ENCODE measurements at regions not wholly inside any gene's neighbourhood (a gene's known extent, or its start where the extent isn't known, plus 50 kb on each side); places are given as distances from the start of the nearest gene placed in this dataset.

DNA sequence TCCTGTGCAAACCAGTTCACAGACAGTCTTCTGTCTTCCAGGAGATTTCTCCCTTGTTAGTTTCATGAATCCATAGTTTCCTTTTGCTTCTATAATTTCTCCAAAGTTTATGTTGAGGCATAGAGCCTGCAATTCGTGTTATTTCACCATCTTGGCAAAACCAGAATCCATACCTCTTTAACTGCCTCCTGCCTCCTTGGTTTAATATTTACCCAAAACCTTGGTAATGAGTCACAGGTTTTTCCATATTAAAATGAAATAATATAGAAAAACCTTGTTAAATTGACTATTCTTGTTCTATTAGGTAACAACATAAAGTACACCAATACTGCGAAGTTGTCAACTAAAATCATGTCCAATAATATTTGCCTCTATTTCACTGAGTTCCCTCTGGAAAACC lies 459.7 kb downstream of the HINT1 start:
- DNase-seq (ENCODE audit: extremely low read depth, low read depth) = no peak
- TF ChIP-seq, protein P1, sequence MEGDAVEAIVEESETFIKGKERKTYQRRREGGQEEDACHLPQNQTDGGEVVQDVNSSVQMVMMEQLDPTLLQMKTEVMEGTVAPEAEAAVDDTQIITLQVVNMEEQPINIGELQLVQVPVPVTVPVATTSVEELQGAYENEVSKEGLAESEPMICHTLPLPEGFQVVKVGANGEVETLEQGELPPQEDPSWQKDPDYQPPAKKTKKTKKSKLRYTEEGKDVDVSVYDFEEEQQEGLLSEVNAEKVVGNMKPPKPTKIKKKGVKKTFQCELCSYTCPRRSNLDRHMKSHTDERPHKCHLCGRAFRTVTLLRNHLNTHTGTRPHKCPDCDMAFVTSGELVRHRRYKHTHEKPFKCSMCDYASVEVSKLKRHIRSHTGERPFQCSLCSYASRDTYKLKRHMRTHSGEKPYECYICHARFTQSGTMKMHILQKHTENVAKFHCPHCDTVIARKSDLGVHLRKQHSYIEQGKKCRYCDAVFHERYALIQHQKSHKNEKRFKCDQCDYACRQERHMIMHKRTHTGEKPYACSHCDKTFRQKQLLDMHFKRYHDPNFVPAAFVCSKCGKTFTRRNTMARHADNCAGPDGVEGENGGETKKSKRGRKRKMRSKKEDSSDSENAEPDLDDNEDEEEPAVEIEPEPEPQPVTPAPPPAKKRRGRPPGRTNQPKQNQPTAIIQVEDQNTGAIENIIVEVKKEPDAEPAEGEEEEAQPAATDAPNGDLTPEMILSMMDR (IDR thresholded peaks at IDR 0.05; ENCODE audit: low read depth, low read length) = no peak

DNA sequence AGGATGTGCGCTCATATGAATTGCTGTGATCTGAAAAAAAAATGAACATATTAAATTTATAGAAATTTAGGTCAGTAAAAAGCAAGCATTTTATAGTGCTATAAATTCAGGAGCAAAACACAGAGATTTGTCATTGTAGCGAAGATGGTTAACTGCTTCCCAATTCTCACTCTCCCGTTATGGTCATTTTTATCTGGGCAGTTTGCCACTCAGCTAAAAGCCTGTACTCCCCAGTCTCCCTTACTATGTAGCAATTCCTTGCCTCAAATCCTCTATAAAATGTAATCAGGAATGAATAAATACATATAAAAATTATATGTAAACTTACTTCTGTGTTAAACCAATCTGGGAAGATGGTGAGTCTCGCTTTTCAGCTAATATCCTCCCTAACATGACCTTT lies 471.5 kb downstream of the HINT1 start:
- DNase-seq (ENCODE audit: extremely low read depth, low read depth) = no peak
- TF ChIP-seq, protein P1 (IDR thresholded peaks at IDR 0.05; ENCODE audit: low read depth, low read length) = no peak

DNA sequence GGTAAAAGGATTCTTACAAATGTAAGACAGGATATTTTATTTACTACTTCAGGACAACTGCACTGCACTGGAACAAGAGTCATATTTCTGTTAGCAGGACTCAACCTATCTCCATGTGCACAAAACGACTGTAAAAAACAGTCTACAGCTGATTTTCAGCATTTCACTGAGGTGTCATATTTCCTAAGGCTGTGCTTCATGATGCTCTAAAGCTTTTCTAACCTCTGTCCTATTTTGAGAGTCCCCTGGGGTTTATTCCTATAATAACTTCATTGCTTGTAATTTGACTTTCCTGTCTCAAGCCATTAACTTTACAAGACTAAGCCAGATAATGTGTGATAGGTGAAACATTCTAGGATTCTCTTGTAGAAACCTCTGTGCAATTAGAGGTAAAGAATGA lies 472.3 kb downstream of the HINT1 start:
- no peak for DNase-seq (ENCODE audit: extremely low read depth, low read depth)
- TF ChIP-seq, protein P1 (IDR thresholded peaks at IDR 0.05; ENCODE audit: low read depth, low read length) = no peak

DNA sequence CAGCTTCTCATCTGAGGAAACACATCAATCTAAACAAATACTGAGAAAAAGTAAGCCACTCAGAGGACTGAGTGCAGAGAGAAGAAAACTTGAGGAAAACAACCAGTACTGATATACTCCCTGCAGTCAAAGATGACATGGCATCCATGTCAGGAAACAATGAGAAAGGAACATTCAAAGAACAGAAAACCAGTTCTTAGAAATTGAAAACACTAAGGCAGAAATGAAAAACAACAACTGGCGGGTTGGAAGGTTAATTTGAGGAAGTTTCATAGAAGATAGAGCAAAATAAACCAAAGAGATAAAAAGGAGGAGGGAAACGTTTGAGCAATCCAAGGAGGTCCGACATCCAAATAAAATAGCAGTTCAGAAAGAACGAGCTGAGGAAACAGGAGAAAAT lies 475.2 kb downstream of the HINT1 start:
- TF ChIP-seq, protein P1 (IDR thresholded peaks at IDR 0.05; ENCODE audit: low read depth, low read length) = no peak

DNA sequence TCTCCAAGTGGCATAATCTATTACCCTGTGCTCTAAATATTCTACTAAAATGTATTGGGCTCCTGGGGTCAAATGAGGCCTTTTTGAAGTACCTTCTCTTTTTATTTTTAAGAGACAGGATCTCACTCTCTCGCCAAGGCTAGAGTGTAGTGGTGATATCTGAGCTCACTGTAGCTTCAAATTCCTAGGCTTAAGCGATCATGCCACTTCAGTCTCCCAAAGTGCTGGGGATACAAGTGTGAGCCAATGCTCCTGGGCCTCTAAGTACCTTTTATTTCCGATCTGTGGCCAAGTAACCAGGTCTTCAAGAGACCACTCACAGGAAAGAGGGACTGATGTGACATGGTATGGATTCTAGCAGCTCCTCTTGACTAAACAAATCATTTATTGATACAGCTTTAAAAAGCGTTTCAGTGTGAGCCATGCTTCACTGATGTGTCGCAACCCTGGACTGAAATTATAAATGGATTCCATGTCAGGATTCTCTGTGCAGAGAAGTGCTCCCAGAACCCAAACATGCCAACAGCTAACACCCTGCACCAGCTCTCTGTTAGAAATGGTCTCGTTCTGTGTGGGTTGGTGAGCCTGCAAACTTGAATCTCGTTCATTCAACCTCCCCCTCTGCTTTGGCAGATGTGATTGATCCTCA lies 477.8 kb downstream of the HINT1 start:
- TF ChIP-seq, protein P1 (IDR thresholded peaks at IDR 0.05; ENCODE audit: low read depth, low read length) = no peak
- DNase-seq (ENCODE audit: extremely low read depth, low read depth) = no peak

More for the DNA sequence above, 475.2 kb downstream of the HINT1 start:
- no peak for DNase-seq (ENCODE audit: extremely low read depth, low read depth)

DNA sequence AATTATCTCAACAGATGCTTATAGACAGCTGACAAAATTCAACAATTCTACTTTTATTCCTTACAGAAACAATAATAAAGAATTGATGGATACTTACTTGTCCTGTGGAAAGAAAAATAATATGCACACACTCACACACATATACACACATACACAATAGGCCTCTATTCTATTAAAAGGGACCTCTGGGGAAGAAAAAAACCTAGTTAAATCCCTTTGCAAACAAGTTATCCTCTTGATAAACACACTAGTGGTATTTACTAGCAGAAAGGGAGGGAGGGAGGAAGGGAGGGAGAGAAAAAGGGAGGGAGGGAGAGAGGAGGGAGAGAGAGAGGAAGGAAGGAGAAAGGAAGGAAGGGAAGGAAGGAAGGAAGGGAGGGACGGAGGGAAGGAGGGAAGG lies 486.4 kb downstream of the HINT1 start:
- TF ChIP-seq, protein P1 (IDR thresholded peaks at IDR 0.05; ENCODE audit: low read depth, low read length) = no peak
- DNase-seq (ENCODE audit: extremely low read depth, low read depth) = no peak

DNA sequence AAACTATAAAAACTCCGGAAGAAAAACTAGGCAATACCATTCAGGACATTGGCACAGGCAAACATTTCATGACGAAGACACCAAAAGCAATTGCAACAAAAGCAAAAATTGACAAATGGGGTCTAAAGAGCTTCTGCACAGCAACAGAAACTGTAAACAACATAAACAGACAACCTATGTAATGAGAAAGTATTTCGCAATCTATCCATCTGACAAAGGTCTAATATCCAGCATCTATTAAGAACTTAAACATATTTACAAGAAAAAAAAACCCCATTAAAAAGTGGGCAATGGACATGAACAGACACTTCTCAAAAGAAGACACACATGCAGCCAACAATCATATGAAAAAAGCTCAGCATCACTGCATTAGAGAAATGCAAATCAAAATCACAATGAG lies 498.6 kb downstream of the HINT1 start:
- TF ChIP-seq, protein P1 (IDR thresholded peaks at IDR 0.05; ENCODE audit: low read depth, low read length) = no peak
- no peak for DNase-seq (ENCODE audit: extremely low read depth, low read depth)
